ENCODE measurements at regions not wholly inside any gene's neighbourhood (a gene's known extent, or its start where the extent isn't known, plus 50 kb on each side); places are given as distances from the start of the nearest gene placed in this dataset.
A peak's percentile ranks its signal among the peaks of the same experiment; 100 is the strongest.

DNA sequence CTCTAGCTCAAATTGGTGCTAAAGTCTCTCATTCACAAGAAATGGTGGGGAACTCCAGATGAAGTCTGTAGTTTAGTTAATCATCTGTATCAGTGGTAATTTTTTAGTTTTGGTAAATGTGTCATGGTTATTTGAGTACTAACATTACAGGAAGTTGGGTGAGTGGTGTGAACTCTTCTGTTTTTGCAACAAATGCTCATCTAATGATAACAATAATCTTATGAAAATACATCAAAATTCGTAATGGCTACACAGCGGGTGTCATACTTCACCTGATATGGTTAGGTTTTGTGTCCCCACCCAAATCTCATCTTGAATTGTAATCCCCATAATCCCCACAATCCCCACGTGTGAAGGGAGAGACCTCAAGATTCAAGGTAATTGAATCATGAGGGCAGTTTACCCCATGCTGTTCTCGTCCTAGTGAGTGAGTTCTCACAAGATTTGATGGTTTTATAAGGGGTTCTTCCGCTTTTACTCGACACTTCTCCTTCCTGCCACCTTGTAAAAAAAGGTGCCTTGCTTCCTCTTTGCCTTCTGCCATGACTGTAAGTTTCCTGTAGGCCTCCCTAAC lies 209.3 kb upstream of the FOXN3 start:
- no peak for DNase-seq

DNA sequence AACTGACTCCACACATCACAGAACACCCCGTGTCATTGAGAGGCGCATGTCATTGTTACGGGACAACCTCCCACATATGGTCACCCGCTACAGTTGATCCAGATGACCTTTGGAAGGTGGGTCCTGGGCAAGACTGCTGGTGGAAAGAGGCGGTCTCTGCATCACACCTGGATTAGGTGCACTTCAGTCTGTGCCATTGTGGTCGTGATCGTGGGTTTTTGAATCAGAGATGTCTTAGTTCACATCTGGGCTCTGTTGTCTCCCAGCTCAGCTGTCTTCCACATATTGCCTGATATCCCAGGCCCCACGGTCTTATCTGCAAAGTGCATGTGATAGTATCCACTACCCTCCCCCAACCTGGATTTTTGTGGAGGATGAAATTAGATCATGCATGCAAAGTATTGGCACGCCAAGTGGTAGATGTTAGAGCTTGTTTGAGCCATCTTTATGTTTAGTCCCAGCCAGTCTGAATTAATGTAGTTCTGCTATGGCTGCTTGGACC lies 208.7 kb upstream of the FOXN3 start:
- DNase-seq = no peak

DNA sequence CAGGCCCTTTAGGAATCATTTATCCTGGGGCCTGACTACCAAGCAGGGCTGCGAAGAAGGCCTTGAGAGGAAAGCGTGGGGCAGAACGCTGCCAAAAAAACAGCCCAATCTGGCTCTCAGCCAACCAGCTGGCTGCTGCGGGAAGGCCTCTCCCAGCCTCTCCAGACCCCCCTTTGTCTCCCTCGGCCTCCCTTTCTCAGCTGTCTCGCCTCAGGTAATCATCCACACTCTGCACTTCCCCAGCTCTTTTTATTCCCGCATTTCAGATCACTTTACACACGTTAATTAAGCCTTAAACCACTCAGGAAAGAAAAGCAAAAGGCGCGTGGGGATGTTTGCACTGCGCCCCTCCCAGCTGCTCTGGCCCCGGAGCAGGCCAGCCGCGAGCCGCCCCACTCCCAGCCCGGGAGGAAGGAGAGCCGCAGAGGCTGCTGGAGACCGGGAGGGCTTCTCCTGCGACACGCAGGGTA lies 208.2 kb upstream of the FOXN3 start:
- DNase-seq = no peak

DNA sequence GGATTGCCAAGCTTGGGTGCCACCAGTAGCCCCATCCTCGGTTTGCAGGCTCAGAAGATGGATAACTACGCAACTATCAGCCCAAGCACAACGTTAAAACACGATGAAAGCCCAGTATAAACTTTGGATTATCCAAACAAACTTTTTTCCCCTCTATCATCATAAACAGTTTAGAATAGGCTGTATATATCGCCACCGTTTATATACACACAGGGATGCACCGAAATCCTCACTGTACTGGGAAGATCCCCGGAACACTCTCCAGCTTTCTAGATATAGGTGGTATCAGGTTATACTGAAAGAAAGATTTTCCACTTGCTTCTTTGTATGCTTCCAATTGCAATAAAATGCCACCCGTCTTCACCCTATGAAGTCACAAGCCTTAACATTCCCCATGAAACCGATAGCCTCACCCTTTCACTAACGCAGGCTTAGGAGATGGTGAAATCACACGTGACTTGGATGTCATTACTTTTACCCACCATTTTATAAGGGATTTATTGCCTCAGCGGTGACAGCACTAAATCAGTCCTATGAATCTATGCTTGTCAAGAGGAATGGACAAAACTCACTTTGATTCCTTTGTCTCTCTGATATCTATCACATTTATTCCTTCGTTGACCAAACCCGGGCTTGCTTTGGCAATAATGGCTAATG lies 207.6 kb upstream of the FOXN3 start:
- no peak for DNase-seq

DNA sequence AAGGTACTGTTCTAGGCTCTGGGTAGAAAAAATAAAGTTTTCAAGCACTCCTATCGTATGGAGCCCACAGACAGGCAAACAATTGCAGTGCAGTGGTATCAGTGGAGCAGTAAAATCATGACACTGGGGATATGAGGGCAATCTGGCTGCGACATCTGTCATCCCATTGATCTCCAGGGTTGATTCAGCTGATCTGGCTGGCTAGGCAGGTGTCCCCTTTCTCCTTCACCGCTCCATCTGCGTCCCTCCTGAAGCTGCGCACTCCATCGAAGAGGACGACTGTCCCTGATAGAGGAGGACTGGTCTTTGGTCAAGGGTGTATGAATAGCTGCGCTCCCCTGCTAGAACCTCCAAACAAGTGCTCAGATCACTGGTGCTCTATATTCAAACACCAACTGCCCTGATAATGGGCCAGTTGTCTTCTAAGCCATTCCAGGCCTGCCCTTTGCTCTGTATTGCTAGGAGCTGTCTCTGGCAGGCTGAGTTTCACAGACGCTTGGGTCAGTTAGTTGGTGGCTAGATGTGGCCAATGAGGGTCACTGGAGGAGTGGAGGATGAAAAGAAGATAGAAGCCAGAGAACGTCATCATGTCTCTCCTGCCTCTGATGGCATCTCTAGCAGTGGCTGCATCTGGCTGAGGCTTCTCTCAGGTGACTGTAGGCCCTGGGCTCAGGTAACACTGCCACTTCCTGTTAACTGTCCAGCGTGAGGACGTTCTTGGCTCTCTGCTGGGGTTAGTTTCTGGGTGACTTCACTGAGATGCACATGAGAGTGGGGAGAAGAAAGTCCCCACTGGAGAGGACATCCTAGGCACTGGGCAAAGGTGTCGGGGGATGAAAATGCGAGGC lies 205.0 kb upstream of the FOXN3 start:
- DNase-seq = no peak

DNA sequence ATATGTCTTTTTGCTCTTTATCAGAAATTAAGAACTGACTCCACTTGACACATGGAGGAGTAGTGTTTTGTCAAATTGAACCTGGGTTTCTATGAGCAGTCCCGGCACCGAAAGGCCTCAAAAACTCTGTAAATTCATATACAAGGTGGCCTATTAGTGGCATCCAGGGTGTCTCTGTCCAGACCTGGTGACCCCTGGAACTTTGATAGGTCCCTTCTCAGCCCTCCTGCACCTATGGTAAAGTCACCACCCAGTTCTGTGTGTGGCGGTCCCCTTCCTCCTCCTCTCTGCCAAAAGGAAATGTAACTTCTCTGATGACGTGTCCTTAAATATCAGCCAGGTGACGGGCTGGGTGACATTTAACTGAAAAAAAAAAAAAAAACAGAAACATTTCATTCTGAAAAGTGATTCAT lies 204.0 kb upstream of the FOXN3 start:
- DNase-seq = no peak

DNA sequence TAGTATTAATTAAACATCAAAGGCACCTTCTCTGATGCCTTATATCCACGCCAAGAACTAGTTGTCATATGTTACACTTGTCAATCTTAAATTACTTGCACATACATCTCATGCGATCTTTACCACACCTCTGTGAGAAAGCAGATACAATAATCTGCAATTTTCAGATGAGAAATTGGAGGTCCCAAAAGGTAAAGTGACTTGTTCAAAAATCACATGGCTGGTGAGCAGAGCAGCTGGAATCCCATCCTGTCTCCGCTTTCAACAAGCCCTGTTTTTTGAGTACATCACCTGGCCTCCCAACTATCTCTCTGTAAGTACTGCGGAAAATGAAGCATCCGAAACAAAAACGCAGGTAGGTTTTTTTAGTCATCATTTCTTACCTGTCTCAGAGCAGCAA lies 203.4 kb upstream of the FOXN3 start:
- DNase-seq = no peak

DNA sequence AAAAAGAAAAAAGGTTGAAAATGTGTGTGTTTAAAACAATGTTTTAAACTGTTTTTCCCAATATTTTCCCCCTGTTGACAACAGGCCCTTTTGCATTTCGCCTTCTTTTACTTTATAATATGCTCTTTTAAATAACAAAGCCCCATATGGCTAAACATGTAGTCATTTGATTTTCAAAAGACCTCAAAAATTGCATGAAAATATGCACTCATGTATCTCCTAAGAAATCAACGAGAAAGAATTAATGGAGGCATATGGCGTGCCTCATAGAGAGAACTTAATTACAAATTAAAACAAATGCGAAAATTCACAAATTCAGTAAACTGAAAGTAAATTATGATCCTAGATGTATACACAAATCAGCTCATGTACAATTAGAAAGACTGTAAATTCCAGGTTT lies 202.6 kb upstream of the FOXN3 start:
- DNase-seq = no peak

DNA sequence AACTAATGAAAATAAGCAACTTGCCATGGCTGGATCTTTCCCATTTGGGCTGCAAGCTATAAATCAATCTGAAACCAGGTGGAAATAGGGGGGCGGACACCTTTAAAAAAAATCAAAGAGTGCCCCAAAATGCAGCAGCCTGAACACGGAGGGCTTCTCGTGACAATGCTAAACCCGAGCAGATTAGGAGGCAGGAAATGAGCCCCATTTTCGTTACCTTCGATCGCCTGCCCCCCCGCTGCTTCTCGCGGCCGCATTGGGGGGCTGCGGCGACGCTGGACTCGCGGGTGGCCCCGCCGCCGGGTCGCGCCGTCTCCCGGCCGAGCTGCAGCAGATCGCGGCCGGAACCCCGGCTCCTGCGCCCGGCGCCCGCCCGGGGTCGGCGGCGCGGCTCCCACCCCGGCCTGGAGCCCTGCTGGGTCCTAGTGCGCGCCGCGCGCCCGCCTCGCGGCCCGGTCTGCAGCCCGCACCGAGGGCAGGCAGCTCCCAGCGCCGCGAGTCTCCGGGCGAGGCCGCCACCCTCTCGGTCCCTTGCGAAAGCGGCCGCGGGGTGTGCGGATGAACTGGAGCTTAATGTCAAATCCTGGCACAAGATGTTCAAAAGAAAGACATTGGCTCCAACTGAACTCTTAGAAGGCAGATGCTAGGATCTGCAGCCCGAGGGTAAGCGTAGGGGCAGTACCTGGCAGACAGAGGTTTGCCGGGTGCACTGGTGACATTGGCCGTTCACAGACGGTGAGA lies 201.9 kb upstream of the FOXN3 start:
- DNase-seq = no peak

DNA sequence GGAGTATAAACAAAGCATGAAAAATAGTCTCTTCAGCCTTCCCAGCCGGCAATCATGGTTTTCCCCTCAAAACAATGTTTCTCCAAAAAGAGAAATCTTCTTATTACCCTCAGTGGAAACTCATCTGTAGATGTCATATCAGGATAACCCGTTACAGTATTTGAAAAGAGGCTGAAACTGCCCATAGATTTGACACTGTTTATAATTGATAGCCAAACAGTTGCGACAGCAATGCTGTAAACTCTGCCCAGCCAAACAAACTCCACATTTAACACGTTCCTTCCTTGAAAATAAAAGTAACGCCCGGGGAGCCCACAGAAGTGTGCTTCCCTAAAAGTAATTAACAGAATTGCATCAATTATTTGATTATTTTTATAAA lies 201.3 kb upstream of the FOXN3 start:
- DNase-seq = no peak

DNA sequence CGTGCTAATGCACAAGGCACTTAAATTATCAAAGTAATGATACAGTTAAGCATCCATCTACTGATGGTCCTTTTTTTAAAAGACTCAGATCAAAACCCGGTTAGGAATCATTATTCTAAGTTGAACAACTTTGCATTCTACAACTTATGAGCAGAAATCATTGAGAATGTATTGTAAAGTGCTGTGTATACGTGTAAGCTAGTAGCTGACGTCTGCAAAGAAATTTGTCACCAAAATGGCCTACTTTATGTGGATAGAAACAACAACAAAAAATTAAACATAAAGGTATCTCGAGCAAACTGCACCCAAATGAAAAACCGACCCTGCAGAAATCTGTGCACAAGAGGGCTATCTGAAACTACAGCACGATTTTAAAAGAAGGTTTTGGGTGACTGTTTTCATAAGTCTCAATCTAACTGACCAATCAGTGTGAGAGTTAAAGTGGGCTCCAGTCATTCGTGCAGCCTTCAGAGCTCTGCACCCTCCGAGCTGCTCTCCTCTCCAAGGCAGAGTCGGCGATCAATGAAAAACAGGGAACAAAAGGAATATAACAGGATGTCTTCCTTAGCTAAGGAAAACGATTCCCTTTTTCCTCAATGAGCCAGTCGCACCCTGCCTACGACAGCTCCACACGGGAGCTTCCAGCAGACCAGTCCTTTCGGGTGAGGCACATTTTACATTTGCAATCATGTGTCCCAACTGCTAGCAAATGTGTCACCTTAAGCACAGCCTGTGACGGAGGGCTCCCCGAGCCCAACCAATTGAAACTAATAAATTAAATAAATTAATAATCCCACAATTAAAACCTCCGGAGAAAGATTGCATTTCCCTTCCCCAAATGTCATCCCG lies 200.7 kb upstream of the FOXN3 start:
- peak in 1 of 2 experiments; percentile 57 for DNase-seq

DNA sequence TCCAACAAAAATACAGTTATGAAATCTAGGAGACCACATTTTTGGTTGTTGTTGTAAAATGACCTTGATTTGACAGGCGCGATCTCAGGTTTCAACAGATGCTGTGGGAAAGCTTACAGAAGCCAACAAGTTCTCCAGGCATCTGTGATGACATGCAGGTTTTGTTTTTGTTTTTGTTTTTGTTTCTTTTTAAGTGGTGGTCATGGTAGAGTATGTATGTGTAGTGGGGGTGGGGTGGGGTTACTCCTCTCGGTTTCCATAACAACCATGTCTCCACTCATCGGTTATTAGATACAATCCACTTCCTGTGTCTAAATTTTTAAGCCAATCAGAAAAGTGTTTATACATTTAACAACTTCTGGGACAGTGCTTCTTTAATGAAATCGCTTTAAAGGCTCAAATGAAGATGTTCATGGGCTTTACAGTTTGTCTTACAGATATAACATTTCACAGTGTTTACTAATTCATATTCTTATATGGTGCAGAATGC lies 199.9 kb upstream of the FOXN3 start:
- no peak for DNase-seq

DNA sequence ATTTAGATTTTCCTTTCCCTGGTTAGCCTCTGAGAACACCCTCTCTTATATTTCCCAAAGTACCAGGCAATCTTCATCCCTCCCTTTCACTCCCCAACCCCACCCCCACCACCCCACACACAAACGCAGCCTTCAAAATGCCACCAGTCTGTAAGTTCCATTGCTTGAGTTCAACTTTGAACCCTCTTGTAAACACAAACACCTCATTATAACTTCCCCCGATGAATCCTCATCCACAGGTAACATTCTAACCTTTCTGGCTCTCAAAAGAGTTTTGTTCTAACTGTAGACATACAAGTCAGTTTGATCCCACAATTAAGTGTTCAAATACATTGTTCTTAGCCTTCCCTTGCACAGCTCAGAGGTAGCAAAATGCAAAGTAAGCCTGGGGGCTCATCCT lies 199.4 kb upstream of the FOXN3 start:
- DNase-seq = no peak

DNA sequence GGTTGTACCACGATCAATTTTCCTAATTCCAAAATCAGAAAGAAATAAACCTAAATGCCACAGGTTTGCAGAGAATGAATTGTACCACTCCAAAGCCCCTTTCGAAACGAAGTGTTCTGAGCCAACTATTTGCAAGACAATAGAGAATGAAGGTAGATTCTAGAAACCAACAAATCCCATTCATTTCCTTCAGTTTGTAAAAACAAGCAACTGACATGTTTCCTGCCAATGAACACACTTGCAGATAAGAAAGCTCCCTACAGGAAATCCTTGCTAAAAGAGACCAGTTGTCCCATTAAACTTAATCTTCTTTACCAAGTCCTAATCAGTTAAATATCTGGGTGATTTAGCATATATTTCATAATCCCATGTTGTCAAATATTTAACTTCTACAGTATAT lies 198.4 kb upstream of the FOXN3 start:
- DNase-seq = no peak

DNA sequence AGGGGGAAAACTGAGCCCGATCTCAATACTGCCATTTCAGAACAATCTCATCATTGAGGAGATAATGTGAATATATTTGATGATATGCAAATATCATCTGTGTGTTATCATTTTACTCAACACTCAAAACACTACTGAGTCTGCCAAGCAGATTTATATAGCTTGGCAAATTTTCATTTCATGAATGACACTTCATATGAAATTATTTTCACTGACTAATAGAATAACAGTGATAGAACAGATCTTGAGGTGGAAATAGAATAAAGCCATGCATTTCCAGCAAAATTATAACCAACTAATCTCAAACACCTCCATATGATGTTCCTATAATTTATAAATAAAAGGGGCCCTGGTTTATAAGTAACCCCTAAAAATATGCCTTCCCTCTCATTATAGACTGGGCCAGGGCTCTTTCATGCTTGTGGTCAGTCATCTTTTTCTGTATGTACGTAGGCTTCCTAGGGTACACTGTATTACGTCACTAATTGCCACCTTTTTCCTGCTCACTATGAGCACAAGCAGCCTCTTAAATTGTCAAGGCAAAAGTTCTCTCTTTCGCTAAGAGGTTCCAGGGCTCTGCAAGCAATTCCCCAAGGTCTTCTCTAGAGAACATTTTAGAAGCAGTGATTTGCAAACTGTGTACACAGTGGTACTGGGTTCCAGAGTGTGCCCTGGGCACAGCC lies 197.1 kb upstream of the FOXN3 start:
- no peak for DNase-seq

DNA sequence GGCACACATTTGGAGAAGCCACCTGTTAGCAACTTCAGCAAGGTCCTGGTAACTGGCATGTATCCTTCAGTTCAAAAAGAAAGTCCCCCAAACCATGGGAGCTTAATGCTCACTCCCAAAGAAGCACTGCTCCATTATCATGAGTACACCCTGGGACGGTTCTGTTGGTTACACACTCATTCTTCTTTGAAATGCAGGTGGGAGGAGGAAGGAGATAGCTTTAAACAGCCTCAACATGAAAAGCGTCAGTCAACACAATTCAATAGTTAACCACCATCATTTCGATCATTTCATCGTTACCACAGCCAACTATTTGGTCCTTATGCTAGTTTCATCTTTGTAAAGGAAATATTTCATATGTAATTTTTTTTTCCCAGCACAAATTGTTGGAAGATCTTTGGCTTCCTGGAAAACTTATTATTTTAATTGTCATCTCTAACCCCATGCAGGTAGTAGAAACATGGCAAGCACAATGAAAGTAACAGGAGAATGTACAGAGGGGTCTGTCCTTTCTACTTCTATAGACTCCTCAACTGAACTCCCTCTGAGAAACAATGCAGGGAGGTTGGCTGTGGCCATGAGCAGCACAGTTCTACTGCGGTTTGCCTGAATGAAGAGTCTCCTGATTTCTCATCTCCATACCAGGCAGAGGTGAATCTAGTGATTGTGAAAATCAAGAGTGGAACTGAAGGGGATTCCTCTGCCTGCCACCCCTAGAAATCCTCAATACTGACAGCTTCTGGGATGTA lies 196.4 kb upstream of the FOXN3 start:
- DNase-seq = no peak

DNA sequence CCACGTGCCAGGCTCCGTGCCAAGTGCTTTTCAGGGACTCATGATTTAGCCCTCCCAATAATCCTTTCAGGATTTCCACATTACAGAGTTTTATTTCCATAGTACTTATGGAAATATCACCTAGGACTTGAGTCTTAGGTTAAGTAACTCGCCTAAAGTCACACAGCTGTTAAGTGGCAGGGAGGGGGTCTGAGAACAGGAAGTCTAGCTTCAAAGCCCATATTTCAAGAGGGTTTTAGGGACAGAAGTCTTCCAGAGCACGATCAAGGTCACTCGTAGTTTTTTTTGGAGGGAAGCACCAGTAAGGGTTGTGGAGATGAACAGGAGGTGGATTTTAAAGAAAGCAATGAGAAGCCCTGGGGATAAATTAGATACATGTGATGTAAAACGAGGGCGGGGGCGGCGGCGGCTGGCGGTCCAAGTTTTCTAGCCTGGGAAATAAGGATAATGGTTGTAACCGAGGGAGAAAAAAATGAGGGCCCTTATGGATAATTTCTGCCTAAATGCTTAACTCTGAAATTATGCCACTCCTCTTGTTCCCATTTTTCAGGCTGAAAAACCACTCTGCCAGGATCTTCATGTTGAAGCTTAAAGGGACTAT lies 192.6 kb upstream of the FOXN3 start:
- no peak for DNase-seq

DNA sequence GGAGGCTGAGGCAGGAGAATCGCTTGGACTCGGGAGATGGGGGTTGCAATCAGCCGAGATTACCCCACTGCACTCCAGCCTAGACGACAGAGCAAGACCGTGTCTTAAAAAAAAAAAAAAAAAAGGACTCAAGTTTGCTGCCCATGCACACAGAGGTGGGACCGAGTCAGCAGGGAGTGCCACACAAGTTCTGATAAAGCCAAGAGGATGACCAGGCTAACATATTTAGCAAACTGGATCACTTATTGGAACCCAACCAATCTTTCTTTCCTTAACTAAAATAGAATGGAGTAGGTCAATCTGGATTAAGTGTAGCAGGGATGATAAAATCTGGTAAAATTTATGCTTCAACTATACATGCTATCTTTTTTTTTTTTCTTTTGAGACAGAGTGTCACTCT lies 190.4 kb upstream of the FOXN3 start:
- no peak for DNase-seq

DNA sequence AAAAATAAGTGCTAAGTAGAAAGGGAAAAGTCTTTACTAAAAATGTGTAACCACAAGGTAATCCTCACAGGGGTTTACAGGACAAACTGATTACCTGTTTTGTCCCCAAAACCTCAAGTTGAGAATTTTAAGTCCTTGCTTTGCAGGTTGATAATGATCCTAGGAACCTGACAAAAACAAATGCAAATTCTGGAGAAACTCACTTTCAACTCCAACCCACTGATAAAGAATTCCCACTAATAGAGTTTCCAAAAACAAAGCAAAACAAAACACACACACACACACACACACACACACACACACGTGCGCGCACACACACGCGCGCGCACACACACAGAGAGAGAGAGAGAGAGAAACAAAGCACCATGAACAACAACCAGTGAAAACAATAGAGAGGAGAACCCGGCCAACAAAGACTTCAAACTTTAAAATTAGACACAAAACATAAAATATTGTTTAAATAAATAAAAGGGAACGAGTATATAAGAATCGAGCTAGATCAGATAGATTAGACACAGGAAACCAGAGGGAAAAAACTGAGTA lies 187.0 kb upstream of the FOXN3 start:
- no peak for DNase-seq
